ENCODE measurements at regions not wholly inside any gene's neighbourhood (a gene's known extent, or its start where the extent isn't known, plus 50 kb on each side); places are given as distances from the start of the nearest gene placed in this dataset.

DNA sequence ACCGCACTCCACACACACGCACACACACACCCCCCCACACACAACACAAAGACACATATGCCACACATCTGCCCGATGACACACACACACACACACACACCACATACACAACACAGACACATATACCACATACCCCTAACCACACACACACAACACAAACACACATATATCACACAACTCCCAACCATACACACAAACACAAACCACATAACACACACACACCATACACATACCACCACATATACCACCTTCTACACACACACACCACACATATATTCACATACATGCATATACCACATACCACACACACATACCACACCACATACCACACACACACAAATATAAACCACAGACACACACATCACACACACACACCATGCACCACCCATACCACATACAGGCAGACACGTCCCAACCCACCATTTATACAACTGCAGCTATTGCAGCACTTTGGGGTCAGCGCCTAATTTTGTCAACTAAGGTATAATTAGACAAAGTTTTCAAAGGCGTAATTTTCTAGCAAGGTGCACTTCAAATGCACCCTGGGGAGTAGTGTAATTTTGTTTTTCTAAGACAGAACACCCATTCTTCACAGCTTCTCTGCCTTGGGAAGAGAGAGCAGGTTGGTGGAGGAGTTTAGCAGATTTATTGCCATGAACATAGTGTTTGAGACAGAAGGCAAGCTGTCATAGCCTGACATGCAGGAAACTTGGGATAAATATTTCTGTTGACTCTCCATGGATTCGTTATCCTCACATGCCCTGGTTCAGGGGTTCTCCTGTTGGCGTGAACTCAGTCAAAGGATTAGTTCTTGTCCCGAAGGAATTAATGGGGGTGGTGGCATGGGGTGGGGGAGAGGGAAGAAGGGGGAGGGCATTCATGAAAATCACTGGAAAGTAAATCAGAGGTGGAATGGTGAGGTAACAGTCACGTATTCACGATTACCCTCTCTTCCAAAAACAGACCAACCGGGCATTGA is 416.1 kb downstream of the LPIN1 start:
- no peak overlapping the region for H3K4me2 ChIP-seq (ENCODE audit: low read length)
- no peak overlapping the region for H3K9ac ChIP-seq (ENCODE audit: low read length)
- H3K4me1 ChIP-seq (ENCODE audit: low read length): no peaks in the 10 kb centered on the region
- TF ChIP-seq, protein P1, sequence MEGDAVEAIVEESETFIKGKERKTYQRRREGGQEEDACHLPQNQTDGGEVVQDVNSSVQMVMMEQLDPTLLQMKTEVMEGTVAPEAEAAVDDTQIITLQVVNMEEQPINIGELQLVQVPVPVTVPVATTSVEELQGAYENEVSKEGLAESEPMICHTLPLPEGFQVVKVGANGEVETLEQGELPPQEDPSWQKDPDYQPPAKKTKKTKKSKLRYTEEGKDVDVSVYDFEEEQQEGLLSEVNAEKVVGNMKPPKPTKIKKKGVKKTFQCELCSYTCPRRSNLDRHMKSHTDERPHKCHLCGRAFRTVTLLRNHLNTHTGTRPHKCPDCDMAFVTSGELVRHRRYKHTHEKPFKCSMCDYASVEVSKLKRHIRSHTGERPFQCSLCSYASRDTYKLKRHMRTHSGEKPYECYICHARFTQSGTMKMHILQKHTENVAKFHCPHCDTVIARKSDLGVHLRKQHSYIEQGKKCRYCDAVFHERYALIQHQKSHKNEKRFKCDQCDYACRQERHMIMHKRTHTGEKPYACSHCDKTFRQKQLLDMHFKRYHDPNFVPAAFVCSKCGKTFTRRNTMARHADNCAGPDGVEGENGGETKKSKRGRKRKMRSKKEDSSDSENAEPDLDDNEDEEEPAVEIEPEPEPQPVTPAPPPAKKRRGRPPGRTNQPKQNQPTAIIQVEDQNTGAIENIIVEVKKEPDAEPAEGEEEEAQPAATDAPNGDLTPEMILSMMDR (IDR thresholded peaks at IDR 0.05; ENCODE audit: low read depth, low read length): no peak
- no peak for TF ChIP-seq EZH2phosphoT487 (IDR thresholded peaks at IDR 0.05; ENCODE audit: low read depth)
- H3K4me3 ChIP-seq (ENCODE audit: low read length): no peak overlapping the region
- no peaks in the 10 kb centered on the region for H3K9me3 ChIP-seq (ENCODE audit: insufficient read depth, low read length)
- H3K79me2 ChIP-seq (ENCODE audit: low read length): no peaks in the 10 kb centered on the region
- no peaks in the 10 kb centered on the region for H4K20me1 ChIP-seq (ENCODE audit: insufficient read depth, low read length)
- no peak overlapping the region for H3K27ac ChIP-seq (ENCODE audit: low read length)
- H3K27me3 ChIP-seq (ENCODE audit: low read depth, low read length): 0 out of 2 replicates have a peak, but pooled peaks cover 2% of the 10 kb centered on the region
- no peak overlapping the region for H2AFZ ChIP-seq (ENCODE audit: low read depth, low read length)
- no peaks in the 10 kb centered on the region for H3K36me3 ChIP-seq (replicated peaks; ENCODE audit: low read depth, low read length)

DNA sequence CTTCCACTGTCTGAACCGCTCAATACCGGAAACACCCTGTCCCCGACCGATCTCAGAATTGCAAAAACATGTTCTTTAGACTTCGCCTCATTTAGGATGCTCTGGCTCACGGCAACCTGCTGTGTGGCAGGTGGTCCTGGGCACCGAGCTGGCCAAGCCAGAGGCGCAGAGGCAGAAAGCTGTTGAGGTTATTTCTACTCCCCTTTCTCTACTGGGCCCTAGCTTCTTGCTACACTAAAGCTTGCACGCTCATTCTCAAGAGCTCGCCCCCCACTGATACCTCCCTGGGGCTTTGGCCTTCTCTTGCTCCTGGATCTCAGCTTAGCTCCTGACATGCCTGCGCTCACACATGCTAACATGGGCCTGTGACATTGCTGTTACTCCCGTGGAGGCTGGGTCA is 417.4 kb downstream of the LPIN1 start:
- no peak overlapping the region for H3K4me3 ChIP-seq (ENCODE audit: low read length)
- H3K27me3 ChIP-seq (ENCODE audit: low read depth, low read length): no peaks in the 10 kb centered on the region
- H3K9ac ChIP-seq (ENCODE audit: low read length): no peak overlapping the region
- no peaks in the 10 kb centered on the region for H3K36me3 ChIP-seq (replicated peaks; ENCODE audit: low read depth, low read length)
- H3K4me1 ChIP-seq (ENCODE audit: low read length): no peaks in the 10 kb centered on the region
- H3K27ac ChIP-seq (ENCODE audit: low read length): no peak overlapping the region
- H3K4me2 ChIP-seq (ENCODE audit: low read length): no peak overlapping the region
- H4K20me1 ChIP-seq (ENCODE audit: insufficient read depth, low read length): 0 out of 2 replicates have a peak, but pooled peaks cover 3% of the 10 kb centered on the region
- TF ChIP-seq, protein P1 (IDR thresholded peaks at IDR 0.05; ENCODE audit: low read depth, low read length): no peak
- no peak for TF ChIP-seq EZH2phosphoT487 (IDR thresholded peaks at IDR 0.05; ENCODE audit: low read depth)
- no peaks in the 10 kb centered on the region for H3K9me3 ChIP-seq (ENCODE audit: insufficient read depth, low read length)
- no peaks in the 10 kb centered on the region for H3K79me2 ChIP-seq (ENCODE audit: low read length)
- H2AFZ ChIP-seq (ENCODE audit: low read depth, low read length): no peak overlapping the region

DNA sequence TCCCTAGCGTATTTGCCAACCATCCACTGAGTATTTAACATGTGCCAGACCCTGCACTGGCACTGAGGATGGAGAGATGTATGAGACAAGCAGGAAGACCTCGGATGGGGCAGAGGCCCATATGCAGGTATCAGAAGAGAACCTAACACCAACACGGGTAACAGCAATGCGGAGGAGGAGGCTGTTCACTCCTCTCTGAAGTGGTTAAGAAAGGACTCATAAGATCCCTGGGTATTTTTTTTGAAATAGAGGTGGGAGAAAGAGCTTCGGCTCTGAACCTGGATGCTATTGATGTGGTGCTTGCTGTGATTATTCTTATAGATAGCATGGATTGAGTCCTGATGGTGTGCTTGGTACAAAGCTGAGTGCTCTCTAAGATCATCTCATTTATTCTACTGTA is 418.3 kb downstream of the LPIN1 start:
- Histone ChIP-seq H3K4me3 (ENCODE audit: low read length) (no peak overlapping the region), H3K9me3 (ENCODE audit: insufficient read depth, low read length) (no peaks in the 10 kb centered on the region)
- TF ChIP-seq EZH2phosphoT487 (IDR thresholded peaks at IDR 0.05; ENCODE audit: low read depth): no peak
- TF ChIP-seq, protein P1 (IDR thresholded peaks at IDR 0.05; ENCODE audit: low read depth, low read length): no peak

DNA sequence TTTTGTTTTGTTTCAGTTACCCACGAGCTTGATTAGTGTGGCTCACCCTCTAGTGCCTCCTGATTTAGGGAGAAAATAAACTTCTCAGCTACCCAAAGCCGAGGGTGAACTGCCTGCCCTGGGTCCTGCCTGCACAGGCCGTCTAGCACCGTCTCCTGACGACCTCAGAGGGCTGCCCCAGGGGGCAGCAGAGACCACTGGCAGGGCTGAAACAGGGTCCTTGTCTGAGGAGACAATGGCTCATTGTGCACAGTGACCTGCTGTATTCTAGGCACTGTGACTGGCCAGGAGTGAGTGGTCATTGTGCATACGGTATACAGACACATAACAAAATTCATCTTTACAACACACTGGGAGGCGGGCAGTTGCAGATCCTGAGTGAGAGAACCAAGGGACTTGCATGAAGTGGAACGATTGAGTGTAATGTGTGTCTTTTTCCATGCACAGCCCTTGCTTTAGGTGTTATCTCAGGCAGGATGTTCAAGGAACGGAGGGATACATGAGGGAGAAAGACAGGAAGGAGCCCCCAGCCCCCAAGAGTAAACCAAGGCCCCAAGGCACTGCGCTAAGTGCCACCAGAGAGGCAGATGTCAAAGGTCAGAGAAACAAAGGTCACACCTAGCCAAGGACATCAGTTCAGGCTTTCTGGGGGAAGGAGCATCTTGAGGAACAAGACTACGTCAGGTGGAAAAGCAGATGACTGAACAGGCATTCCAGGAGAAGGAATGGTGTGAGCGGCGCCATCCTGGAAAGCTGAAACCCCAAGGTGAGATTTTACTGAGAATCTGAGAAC is 421.3 kb downstream of the LPIN1 start:
- Histone ChIP-seq H3K4me3 (ENCODE audit: low read length) (no peak overlapping the region), H3K27me3 (ENCODE audit: low read depth, low read length) (no peaks in the 10 kb centered on the region), H4K20me1 (ENCODE audit: insufficient read depth, low read length) (0 out of 2 replicates have a peak, but pooled peaks cover 3% of the 10 kb centered on the region), H3K27ac (ENCODE audit: low read length) (no peak overlapping the region), H3K4me2 (ENCODE audit: low read length) (no peak overlapping the region), H3K79me2 (ENCODE audit: low read length) (no peaks in the 10 kb centered on the region), H3K9me3 (ENCODE audit: insufficient read depth, low read length) (no peaks in the 10 kb centered on the region), H3K4me1 (ENCODE audit: low read length) (no peaks in the 10 kb centered on the region), H2AFZ (ENCODE audit: low read depth, low read length) (no peak overlapping the region), H3K36me3 (replicated peaks; ENCODE audit: low read depth, low read length) (no peaks in the 10 kb centered on the region), H3K9ac (ENCODE audit: low read length) (no peak overlapping the region)
- TF ChIP-seq, protein P1 (IDR thresholded peaks at IDR 0.05; ENCODE audit: low read depth, low read length): 0 out of 2 replicates have a peak, but pooled peaks have one; percentile 17
- TF ChIP-seq EZH2phosphoT487 (IDR thresholded peaks at IDR 0.05; ENCODE audit: low read depth): no peak

More for the DNA sequence above, 418.3 kb downstream of the LPIN1 start:
- H3K9ac ChIP-seq (ENCODE audit: low read length): no peak overlapping the region
- H3K36me3 ChIP-seq (replicated peaks; ENCODE audit: low read depth, low read length): no peaks in the 10 kb centered on the region
- no peaks in the 10 kb centered on the region for H3K79me2 ChIP-seq (ENCODE audit: low read length)
- no peak overlapping the region for H2AFZ ChIP-seq (ENCODE audit: low read depth, low read length)
- H3K27me3 ChIP-seq (ENCODE audit: low read depth, low read length): no peaks in the 10 kb centered on the region
- 0 out of 2 replicates have a peak, but pooled peaks cover 3% of the 10 kb centered on the region for H4K20me1 ChIP-seq (ENCODE audit: insufficient read depth, low read length)
- no peaks in the 10 kb centered on the region for H3K4me1 ChIP-seq (ENCODE audit: low read length)
- H3K27ac ChIP-seq (ENCODE audit: low read length): no peak overlapping the region
- H3K4me2 ChIP-seq (ENCODE audit: low read length): no peak overlapping the region
